KMS-11 (cell line): ENCODE measurements at regions not wholly inside any gene's neighbourhood (a gene's known extent, or its start where the extent isn't known, plus 50 kb on each side); places are given as distances from the start of the nearest gene placed in this dataset.
"Not testable (repeated sequence)": the region's sequence is repeated elsewhere in the genome, so short reads cannot be mapped to it uniquely, and the experiment has no call there.

Experiments used
- H2AFZ ChIP-seq: fragments of 200-600 bp; sonication (generic); 2 replicates; pipeline ENCODE4 v1.6.1; 2016; ENCODE audit warnings: antibody characterized with exemption, mixed run types, low read depth
- H3K27ac ChIP-seq: fragments of 200-600 bp; sonication (generic); 2 replicates; pipeline ENCODE4 v1.6.1; 2016; ENCODE audit warnings: mild to moderate bottlenecking, mixed run types
- H3K27me3 ChIP-seq: fragments of 200-600 bp; sonication (generic); 2 replicates; pipeline ENCODE4 v1.6.1; 2017; ENCODE audit warnings: mild to moderate bottlenecking, low read depth, mixed run types, moderate library complexity; ENCODE audit not compliant: insufficient read depth
- H3K36me3 ChIP-seq: fragments of 200-600 bp; sonication (generic); 2 replicates; pipeline ENCODE4 v1.6.1; 2017; ENCODE audit warnings: mild to moderate bottlenecking, mixed run types; ENCODE audit not compliant: insufficient read depth
- H3K4me1 ChIP-seq: fragments of 200-600 bp; sonication (generic); 2 replicates; pipeline ENCODE4 v1.6.1; 2016; ENCODE audit warnings: mild to moderate bottlenecking, low read depth, mixed run types; ENCODE audit not compliant: poor library complexity, severe bottlenecking
- H3K4me2 ChIP-seq: fragments of 200-600 bp; sonication (generic); 2 replicates; pipeline ENCODE4 v1.7.0; 2016; ENCODE audit warnings: mild to moderate bottlenecking, mixed run types
- H3K4me3 ChIP-seq: fragments of 200-600 bp; sonication (generic); IDR thresholded peaks from 2 replicates; pipeline ENCODE4 v1.6.1; 2017; ENCODE audit warnings: low read depth, low read length, mixed read lengths; ENCODE audit not compliant: insufficient read depth
- H3K79me2 ChIP-seq: fragments of 200-600 bp; sonication (generic); 2 replicates; pipeline ENCODE4 v1.6.1; 2016; ENCODE audit warnings: low read depth, mixed run types; ENCODE audit not compliant: insufficient read depth
- H3K9ac ChIP-seq: fragments of 200-600 bp; sonication (generic); 2 replicates; pipeline ENCODE4 v1.6.1; 2016; ENCODE audit warnings: mild to moderate bottlenecking, mixed run types
- H4K20me1 ChIP-seq: fragments of 200-600 bp; sonication (generic); 2 replicates; pipeline ENCODE4 v1.6.1; 2016; ENCODE audit warnings: mild to moderate bottlenecking, mixed run types; ENCODE audit not compliant: insufficient read depth

- not testable (repeated sequence) for H3K79me2 ChIP-seq, H3K27ac ChIP-seq, H3K27me3 ChIP-seq
Observed at GRCh38 chr9:62904061-62904460, 1714.2 kb downstream of the SPATA31A7 start.

GRCh38 chr9:62905722-62906121 is 1715.9 kb downstream of the SPATA31A7 start:
- not testable (repeated sequence) for H3K4me3 ChIP-seq, H3K4me2 ChIP-seq, H3K79me2 ChIP-seq, H2AFZ ChIP-seq, H3K27me3 ChIP-seq, H3K9ac ChIP-seq, H3K27ac ChIP-seq, H4K20me1 ChIP-seq, H3K36me3 ChIP-seq, H3K4me1 ChIP-seq

More at GRCh38 chr9:62904061-62904460, 1714.2 kb downstream of the SPATA31A7 start:
- H3K4me2 ChIP-seq, H3K4me3 ChIP-seq, H2AFZ ChIP-seq, H3K36me3 ChIP-seq, H3K9ac ChIP-seq, H4K20me1 ChIP-seq, H3K4me1 ChIP-seq: not testable (repeated sequence)

GRCh38 chr9:62907866-62908265 is 1718.0 kb downstream of the SPATA31A7 start:
- H3K4me3 ChIP-seq, H3K4me2 ChIP-seq, H3K9ac ChIP-seq, H3K36me3 ChIP-seq, H3K79me2 ChIP-seq, H3K4me1 ChIP-seq, H3K27me3 ChIP-seq, H2AFZ ChIP-seq, H3K27ac ChIP-seq, H4K20me1 ChIP-seq: not testable (repeated sequence)

- H4K20me1 ChIP-seq = not testable (repeated sequence)
Observed at GRCh38 chr9:62908271-62908670, 1718.4 kb downstream of the SPATA31A7 start.

GRCh38 chr9:62909447-62909846 is 1719.6 kb downstream of the SPATA31A7 start:
- H4K20me1 ChIP-seq, H3K27me3 ChIP-seq, H3K4me1 ChIP-seq, H3K36me3 ChIP-seq, H3K4me3 ChIP-seq, H3K27ac ChIP-seq, H3K9ac ChIP-seq, H3K79me2 ChIP-seq, H2AFZ ChIP-seq, H3K4me2 ChIP-seq: not testable (repeated sequence)

More at GRCh38 chr9:62908271-62908670, 1718.4 kb downstream of the SPATA31A7 start:
- H3K9ac ChIP-seq, H3K4me3 ChIP-seq, H3K4me2 ChIP-seq, H3K27ac ChIP-seq, H3K4me1 ChIP-seq, H3K36me3 ChIP-seq, H3K27me3 ChIP-seq, H3K79me2 ChIP-seq, H2AFZ ChIP-seq: not testable (repeated sequence)

GRCh38 chr9:62912278-62912677 is 1722.4 kb downstream of the SPATA31A7 start:
- not testable (repeated sequence) for H3K4me1 ChIP-seq, H3K27me3 ChIP-seq, H3K79me2 ChIP-seq, H4K20me1 ChIP-seq, H3K9ac ChIP-seq, H2AFZ ChIP-seq, H3K27ac ChIP-seq, H3K4me2 ChIP-seq, H3K36me3 ChIP-seq, H3K4me3 ChIP-seq

- not testable (repeated sequence) for H3K27ac ChIP-seq, H3K4me1 ChIP-seq, H3K4me2 ChIP-seq, H3K36me3 ChIP-seq, H3K27me3 ChIP-seq, H3K9ac ChIP-seq, H2AFZ ChIP-seq, H4K20me1 ChIP-seq, H3K79me2 ChIP-seq, H3K4me3 ChIP-seq
Observed at GRCh38 chr9:62915168-62915567, 1725.3 kb downstream of the SPATA31A7 start.

GRCh38 chr9:62915661-62916060 is 1725.8 kb downstream of the SPATA31A7 start:
- not testable (repeated sequence) for H3K9ac ChIP-seq, H3K4me2 ChIP-seq, H3K4me3 ChIP-seq, H3K79me2 ChIP-seq, H4K20me1 ChIP-seq, H2AFZ ChIP-seq, H3K36me3 ChIP-seq, H3K27ac ChIP-seq, H3K27me3 ChIP-seq, H3K4me1 ChIP-seq

- not testable (repeated sequence) for H3K27me3 ChIP-seq, H3K79me2 ChIP-seq, H3K4me3 ChIP-seq, H2AFZ ChIP-seq, H3K4me1 ChIP-seq, H3K4me2 ChIP-seq, H3K9ac ChIP-seq, H3K27ac ChIP-seq, H4K20me1 ChIP-seq, H3K36me3 ChIP-seq
Observed at GRCh38 chr9:62918648-62919385, 1729.0 kb downstream of the SPATA31A7 start.

GRCh38 chr9:62931484-62931883 is 1741.6 kb downstream of the SPATA31A7 start:
- H3K4me2 ChIP-seq, H4K20me1 ChIP-seq, H2AFZ ChIP-seq, H3K27ac ChIP-seq, H3K4me3 ChIP-seq, H3K27me3 ChIP-seq, H3K9ac ChIP-seq, H3K36me3 ChIP-seq, H3K79me2 ChIP-seq, H3K4me1 ChIP-seq: not testable (repeated sequence)
